ENCODE measurements at regions not wholly inside any gene's neighbourhood (a gene's known extent, or its start where the extent isn't known, plus 50 kb on each side); places are given as distances from the start of the nearest gene placed in this dataset.

DNA sequence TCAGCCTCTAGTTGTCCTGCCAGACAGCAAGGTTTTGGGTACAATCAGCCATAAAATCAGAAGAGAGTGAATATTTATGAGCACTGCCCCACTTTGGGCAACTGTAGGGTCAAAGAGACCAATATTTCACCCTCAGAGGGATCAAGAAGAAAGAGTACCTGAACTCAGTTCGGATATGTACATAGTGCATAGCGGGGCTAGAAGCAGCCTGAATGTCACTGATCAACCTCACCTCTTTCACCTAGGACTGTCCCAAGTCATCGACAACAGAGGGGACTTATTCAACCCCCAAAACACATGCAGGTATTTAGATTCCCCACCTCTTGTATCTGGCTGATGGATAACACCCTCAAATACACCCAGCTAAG is 446.9 kb downstream of the COG6 start:
- Histone ChIP-seq H3K4me3 (ENCODE audit: low read depth, low read length) (no peak overlapping the region), H3K27me3 (ENCODE audit: control insufficient read depth, insufficient read depth, low read length) (no peaks in the 10 kb centered on the region), H3K36me3 (ENCODE audit: control insufficient read depth, insufficient read depth, low read length) (no peaks in the 10 kb centered on the region)
- TF ChIP-seq CTCF (IDR thresholded peaks at IDR 0.05; ENCODE audit: insufficient read depth, low read length, poor library complexity, severe bottlenecking), result no peak
- no peak for DNase-seq (ENCODE audit: low read depth)

- no peaks in the 10 kb centered on the region for H3K36me3 ChIP-seq (ENCODE audit: control insufficient read depth, insufficient read depth, low read length)
- no peak for TF ChIP-seq CTCF (IDR thresholded peaks at IDR 0.05; ENCODE audit: insufficient read depth, low read length, poor library complexity, severe bottlenecking)
- H3K4me3 ChIP-seq (ENCODE audit: low read depth, low read length), result no peak overlapping the region
- H3K27me3 ChIP-seq (ENCODE audit: control insufficient read depth, insufficient read depth, low read length), result no peaks in the 10 kb centered on the region
- peak; percentile 90 for DNase-seq (ENCODE audit: low read depth)
These were observed 447.4 kb downstream of the COG6 start for GRCh38 chr13:40102854-40103253.

DNA sequence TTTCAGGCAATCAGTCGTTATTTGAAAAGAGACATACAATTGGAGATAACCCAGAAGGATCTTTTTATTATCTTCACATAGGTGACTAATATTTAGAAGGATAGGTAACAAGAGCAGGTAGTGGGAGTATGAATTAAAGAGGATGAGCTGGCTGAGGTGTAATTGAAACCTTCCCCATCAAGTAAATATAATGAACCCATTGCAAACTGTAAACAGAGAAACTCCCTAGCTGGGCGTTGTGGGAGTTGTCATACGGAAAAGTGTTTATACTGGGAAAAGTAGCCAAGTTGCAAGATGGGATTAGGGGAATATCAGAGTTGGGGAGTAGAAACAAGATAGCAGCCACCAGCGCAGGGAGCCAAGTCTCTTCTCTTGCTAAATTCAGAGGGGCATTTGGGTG is 448.4 kb downstream of the COG6 start:
- TF ChIP-seq CTCF (IDR thresholded peaks at IDR 0.05; ENCODE audit: insufficient read depth, low read length, poor library complexity, severe bottlenecking), result no peak
- DNase-seq (ENCODE audit: low read depth), result no peak
- no peaks in the 10 kb centered on the region for H3K27me3 ChIP-seq (ENCODE audit: control insufficient read depth, insufficient read depth, low read length)
- no peak overlapping the region for H3K4me3 ChIP-seq (ENCODE audit: low read depth, low read length)
- no peaks in the 10 kb centered on the region for H3K36me3 ChIP-seq (ENCODE audit: control insufficient read depth, insufficient read depth, low read length)

- H3K27me3 ChIP-seq (ENCODE audit: control insufficient read depth, insufficient read depth, low read length), result no peaks in the 10 kb centered on the region
- TF ChIP-seq CTCF (IDR thresholded peaks at IDR 0.05; ENCODE audit: insufficient read depth, low read length, poor library complexity, severe bottlenecking), result no peak
- no peak for DNase-seq (ENCODE audit: low read depth)
- no peaks in the 10 kb centered on the region for H3K36me3 ChIP-seq (ENCODE audit: control insufficient read depth, insufficient read depth, low read length)
- H3K4me3 ChIP-seq (ENCODE audit: low read depth, low read length), result no peak overlapping the region
These were observed 449.8 kb downstream of the COG6 start for GRCh38 chr13:40105231-40105630.

DNA sequence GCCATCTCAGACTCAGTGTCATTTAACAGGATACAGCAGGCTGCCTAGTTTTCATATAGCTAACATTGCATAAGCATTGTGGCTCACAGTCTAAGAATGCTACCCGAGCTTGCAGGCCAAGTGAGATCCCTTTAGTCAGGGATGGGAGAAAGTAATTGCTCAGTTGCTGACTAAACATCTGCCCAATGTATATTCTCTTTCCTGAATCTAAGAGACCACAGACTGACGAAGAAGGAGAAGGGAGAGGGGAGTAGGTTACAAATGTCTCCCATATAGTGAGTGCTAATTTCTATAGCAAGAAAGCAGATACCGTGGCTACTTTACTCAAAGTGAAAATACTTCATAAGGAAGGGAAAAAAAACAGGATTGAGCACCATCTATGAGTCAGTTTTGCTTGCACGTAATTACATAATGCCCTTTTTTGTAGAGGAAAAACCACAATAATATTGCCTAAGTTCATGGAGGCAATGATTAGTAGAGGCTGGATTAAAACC is 453.9 kb downstream of the COG6 start:
- no peaks in the 10 kb centered on the region for H3K27me3 ChIP-seq (ENCODE audit: control insufficient read depth, insufficient read depth, low read length)
- peak; percentile 81 for DNase-seq (ENCODE audit: low read depth)
- no peaks in the 10 kb centered on the region for H3K36me3 ChIP-seq (ENCODE audit: control insufficient read depth, insufficient read depth, low read length)
- no peak for TF ChIP-seq CTCF (IDR thresholded peaks at IDR 0.05; ENCODE audit: insufficient read depth, low read length, poor library complexity, severe bottlenecking)
- H3K4me3 ChIP-seq (ENCODE audit: low read depth, low read length), result no peak overlapping the region

DNA sequence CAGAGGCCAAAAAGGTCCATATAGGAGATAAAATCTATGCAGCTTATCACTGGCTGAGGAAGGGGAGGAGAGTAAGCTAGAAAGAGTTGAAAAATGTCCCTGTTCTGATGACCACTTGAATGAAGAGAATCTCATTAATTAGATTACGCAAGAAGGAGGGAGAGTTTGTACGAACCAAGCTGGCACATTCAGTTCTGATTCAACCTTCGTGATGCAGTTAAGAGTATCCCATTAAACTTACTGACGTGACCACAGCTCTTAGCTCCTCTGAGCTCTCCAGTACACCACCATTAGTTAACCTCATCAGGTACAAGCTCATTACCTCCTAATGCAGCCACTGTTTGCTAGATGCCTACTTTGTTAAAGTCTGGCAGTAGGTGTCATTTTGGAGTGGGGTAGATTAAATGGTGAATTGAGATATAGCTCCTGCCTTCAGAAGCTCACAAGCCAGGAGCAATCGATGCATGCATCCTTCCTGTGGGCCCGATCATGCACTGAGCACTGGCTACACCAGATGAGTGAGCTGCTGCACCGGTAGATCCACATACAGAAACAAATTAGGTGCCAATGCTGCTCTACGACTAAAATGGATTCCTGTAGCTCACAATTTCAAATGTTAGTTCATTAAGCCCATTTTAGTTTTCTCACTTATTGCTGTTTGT is 458.3 kb downstream of the COG6 start:
- no peaks in the 10 kb centered on the region for H3K36me3 ChIP-seq (ENCODE audit: control insufficient read depth, insufficient read depth, low read length)
- no peaks in the 10 kb centered on the region for H3K27me3 ChIP-seq (ENCODE audit: control insufficient read depth, insufficient read depth, low read length)
- no peak overlapping the region for H3K4me3 ChIP-seq (ENCODE audit: low read depth, low read length)
- no peak for TF ChIP-seq CTCF (IDR thresholded peaks at IDR 0.05; ENCODE audit: insufficient read depth, low read length, poor library complexity, severe bottlenecking)
- no peak for DNase-seq (ENCODE audit: low read depth)

Measured in kidney epithelial cell (primary cell).